VCaP (cell line): ENCODE measurements at regions not wholly inside any gene's neighbourhood (a gene's known extent, or its start where the extent isn't known, plus 50 kb on each side); places are given as distances from the start of the nearest gene placed in this dataset.
A peak's percentile ranks its signal among the peaks of the same experiment; 100 is the strongest.

Source experiments
- H3K27ac ChIP-seq: fragments of 450-650 bp; 2 replicates; pipeline ENCODE4 v1.5.1; 2017
- CTCF ChIP-seq: fragments of 450-650 bp; conservative IDR thresholded peaks from 2 replicates; pipeline ENCODE4 v1.5.1; 2017; ENCODE audit warnings: mild to moderate bottlenecking, moderate library complexity

- TF ChIP-seq CTCF, result no peak
- H3K27ac ChIP-seq, result peak overlapping the region; percentile 21; the same call in 1 of the 2 replicates
These were observed 136.3 kb downstream of the DUSP10 start for GRCh38 chr1:221605569-221605968.

GRCh38 chr1:221606256-221606655 is 135.6 kb downstream of the DUSP10 start:
- H3K27ac ChIP-seq, result peak overlapping the region; percentile 21; the same call in 1 of the 2 replicates
- TF ChIP-seq CTCF, result no peak

GRCh38 chr1:221608835-221609320 is 133.0 kb downstream of the DUSP10 start:
- no peak overlapping the region for H3K27ac ChIP-seq
- no peak for TF ChIP-seq CTCF

GRCh38 chr1:221611656-221612046 is 130.2 kb downstream of the DUSP10 start:
- H3K27ac ChIP-seq, result no peak overlapping the region
- no peak for TF ChIP-seq CTCF

GRCh38 chr1:221612047-221612777 is 129.7 kb downstream of the DUSP10 start:
- TF ChIP-seq CTCF, result no peak
- H3K27ac ChIP-seq, result no peak overlapping the region

GRCh38 chr1:221620437-221621384 is 121.2 kb downstream of the DUSP10 start:
- peak overlapping the region; percentile 42 for H3K27ac ChIP-seq

More at GRCh38 chr1:221620437-221621384, 121.2 kb downstream of the DUSP10 start:
- TF ChIP-seq CTCF, result no peak
